Pancreas (tissue), 10 donors: ENCODE measurements at regions not wholly inside any gene's neighbourhood (a gene's known extent, or its start where the extent isn't known, plus 50 kb on each side); places are given as distances from the start of the nearest gene placed in this dataset.
A peak's percentile ranks its signal among the peaks of the same experiment; 100 is the strongest.

Experiments used
- ATAC-seq, 4 donors: fragments of 200-7000 bp; cut with Tn5 transposase; one replicate each; pipeline versions ENCODE4 v1.8.0 to v1.9.1; 2020; ENCODE audit warnings: mild to moderate bottlenecking in 4 of 4, moderate library complexity in 4 of 4
- DNase-seq, 6 donors: peaks; one replicate each; pipeline ENCODE4 v3.0.0-alpha.2; 2020
- FAIRE-seq: peaks from 2 replicates; lab custom pipeline; 2012; peaks lifted over from hg19 to GRCh38; lab: Jason Lieb, UNC
- H3K27ac ChIP-seq, 4 donors: fragments of 200-600 bp; sonication (generic); 1 replicate in 3 of 4; 2 replicates in 1 of 4; pipeline versions ENCODE4 v1.5.0 to v1.8.0; 2020
- H3K27me3 ChIP-seq, 4 donors: fragments of 200-600 bp; one replicate each; pipeline ENCODE4 v1.8.0; 2021
- H3K36me3 ChIP-seq, 3 donors: fragments of 200-600 bp; sonication (generic) in 1 of 3; one replicate each; pipeline versions ENCODE4 v1.5.0 to v1.8.0; 2020 to 2021
- H3K4me1 ChIP-seq, 3 donors: fragments of 200-600 bp; one replicate each; pipeline ENCODE4 v1.8.0; 2021
- H3K4me3 ChIP-seq, 4 donors: fragments of 200-600 bp; sonication (generic) in 2 of 4; one replicate each; pipeline versions ENCODE4 v1.5.0 to v1.8.0; 2020 to 2021
- H3K9me3 ChIP-seq, 4 donors: fragments of 200-600 bp; one replicate each; pipeline ENCODE4 v1.8.0; 2021
- WGBS, 2 donors: extraction: QIAGEN DNeasy Blood & Tissue Kit; methylation state at CpG; one replicate each; pipeline ENCODE4 v1.1.7; 2013; 5-methylcytosine and 5-hydroxymethylcytosine counted together
- intact Hi-C, 3 donors: fragments of 100-400 bp; cut with DNase I; formaldehyde crosslinking; loops; one replicate each; pipeline versions ENCODE4 v1.11.1 to v1.14.2; 2022
- TF ChIP-seq, protein P1 (sequence below), 4 donors: fragments of 200-600 bp; sonication (generic) in 3 of 4; IDR thresholded peaks; one replicate each; pipeline versions ENCODE4 v1.5.0 to v1.8.0; 2021; ENCODE audit warnings: antibody characterized with exemption in 4 of 4
- donor health status: healthy with polysubstance abuse.
- donor health status: DM: no; HTN: no; CAD: no; lungs with moderate emphysema.
- donor health status: DM: no; HTN: no; CAD: no.
- donor health status: control.
- donor health status: control.
- donor health status: Bipolar disorder and iron deficiency.
- donor health status: DM: yes; HTN: yes; CAD: no.
- donor health status: DM: no; HTN: no; CAD: no.
- donor health status: DM: no; HTN: no; CAD: no.
- donor health status: DM: yes; HTN: yes; CAD: no.

DNA sequence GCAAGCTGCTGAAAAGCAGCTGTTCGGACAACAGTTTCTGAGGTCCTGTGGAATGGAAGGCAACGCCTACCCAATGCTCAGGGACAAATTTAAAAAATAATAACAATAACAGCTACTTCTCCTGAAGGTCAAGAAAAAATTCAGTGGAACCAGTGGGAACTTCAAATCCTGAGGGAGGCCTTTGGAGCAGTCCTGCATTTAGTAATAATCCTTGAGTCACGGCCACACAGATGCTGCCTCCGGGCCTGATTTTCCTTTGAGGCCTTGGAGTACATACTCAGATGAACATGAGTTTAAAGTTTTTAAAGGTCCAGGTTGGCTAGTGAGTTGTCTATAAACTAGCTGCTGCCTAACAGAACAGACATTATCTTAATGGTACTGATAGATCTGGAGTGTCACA, 268.0 kb downstream of the MSRB3 start:
- TF ChIP-seq, protein P1, sequence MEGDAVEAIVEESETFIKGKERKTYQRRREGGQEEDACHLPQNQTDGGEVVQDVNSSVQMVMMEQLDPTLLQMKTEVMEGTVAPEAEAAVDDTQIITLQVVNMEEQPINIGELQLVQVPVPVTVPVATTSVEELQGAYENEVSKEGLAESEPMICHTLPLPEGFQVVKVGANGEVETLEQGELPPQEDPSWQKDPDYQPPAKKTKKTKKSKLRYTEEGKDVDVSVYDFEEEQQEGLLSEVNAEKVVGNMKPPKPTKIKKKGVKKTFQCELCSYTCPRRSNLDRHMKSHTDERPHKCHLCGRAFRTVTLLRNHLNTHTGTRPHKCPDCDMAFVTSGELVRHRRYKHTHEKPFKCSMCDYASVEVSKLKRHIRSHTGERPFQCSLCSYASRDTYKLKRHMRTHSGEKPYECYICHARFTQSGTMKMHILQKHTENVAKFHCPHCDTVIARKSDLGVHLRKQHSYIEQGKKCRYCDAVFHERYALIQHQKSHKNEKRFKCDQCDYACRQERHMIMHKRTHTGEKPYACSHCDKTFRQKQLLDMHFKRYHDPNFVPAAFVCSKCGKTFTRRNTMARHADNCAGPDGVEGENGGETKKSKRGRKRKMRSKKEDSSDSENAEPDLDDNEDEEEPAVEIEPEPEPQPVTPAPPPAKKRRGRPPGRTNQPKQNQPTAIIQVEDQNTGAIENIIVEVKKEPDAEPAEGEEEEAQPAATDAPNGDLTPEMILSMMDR (IDR thresholded peaks at IDR 0.05), result no peak
- no peaks in the 10 kb centered on the region for H3K36me3 ChIP-seq
- DNase-seq (no peak), FAIRE-seq (no peak), ATAC-seq (no peak)
- H3K27ac ChIP-seq, result no peak overlapping the region
- no peak overlapping the region for H3K4me3 ChIP-seq
- H3K4me1 ChIP-seq, result no peaks in the 10 kb centered on the region
- H3K27me3 ChIP-seq, result no peaks in the 10 kb centered on the region
- intact Hi-C loops, result no loop called here
- 80 to 85% methylated on average over 4 of the region's 4 CpGs for WGBS, 2 donors
- no peaks in the 10 kb centered on the region for H3K9me3 ChIP-seq

DNA sequence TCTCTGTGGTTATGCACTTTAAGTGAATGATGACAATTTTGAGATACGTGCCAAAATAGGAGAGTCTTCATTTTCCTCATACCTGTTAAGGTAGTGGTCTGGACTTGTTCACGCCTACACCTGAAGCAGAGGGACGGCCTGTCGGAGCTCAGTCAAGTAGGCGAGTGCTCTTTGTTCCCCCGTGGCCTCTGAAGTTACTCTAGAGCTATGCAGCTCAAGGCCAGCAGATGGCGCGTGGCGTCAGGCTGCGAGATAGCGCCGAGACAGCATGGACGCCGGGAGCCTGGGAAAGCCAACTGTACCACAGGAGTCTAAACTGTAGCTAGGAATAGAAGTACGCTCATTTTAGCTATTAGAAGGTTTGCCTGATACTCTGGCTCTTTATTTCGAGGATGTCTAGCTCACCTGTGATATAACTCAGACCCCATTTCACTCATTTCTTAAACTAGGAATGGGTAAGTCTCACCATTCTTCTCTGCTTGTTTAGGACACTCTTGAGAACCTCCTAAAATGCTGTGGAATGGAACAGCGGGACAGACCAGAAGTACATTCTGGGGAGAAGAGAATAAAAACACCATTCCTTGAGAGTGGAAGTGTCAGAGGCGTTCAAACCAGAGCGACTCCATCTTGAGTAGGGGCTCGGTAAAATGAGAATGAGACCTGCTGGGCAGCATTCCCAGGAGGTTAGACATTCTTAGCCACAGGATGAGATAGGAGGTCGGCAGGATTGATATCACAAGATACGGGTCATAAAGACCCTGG, 267.4 kb upstream of the HMGA2 start:
- Histone ChIP-seq H3K36me3 (no peaks in the 10 kb centered on the region), H3K27me3 (no peaks in the 10 kb centered on the region), H3K27ac (no peak overlapping the region), H3K9me3 (no peaks in the 10 kb centered on the region), H3K4me1 (no peaks in the 10 kb centered on the region), H3K4me3 (no peak overlapping the region)
- intact Hi-C loops, result no loop called here
- peak; percentile 54 to 92 (median 81) for DNase-seq
- peak; percentile 97 to 100 (median 100) for ATAC-seq
- no peak for FAIRE-seq
- 17 to 20% methylated on average over 22 of the region's 22 CpGs for WGBS, 2 donors
- TF ChIP-seq, protein P1 (IDR thresholded peaks at IDR 0.05), result peak; percentile 80 to 85 (median 83)

DNA sequence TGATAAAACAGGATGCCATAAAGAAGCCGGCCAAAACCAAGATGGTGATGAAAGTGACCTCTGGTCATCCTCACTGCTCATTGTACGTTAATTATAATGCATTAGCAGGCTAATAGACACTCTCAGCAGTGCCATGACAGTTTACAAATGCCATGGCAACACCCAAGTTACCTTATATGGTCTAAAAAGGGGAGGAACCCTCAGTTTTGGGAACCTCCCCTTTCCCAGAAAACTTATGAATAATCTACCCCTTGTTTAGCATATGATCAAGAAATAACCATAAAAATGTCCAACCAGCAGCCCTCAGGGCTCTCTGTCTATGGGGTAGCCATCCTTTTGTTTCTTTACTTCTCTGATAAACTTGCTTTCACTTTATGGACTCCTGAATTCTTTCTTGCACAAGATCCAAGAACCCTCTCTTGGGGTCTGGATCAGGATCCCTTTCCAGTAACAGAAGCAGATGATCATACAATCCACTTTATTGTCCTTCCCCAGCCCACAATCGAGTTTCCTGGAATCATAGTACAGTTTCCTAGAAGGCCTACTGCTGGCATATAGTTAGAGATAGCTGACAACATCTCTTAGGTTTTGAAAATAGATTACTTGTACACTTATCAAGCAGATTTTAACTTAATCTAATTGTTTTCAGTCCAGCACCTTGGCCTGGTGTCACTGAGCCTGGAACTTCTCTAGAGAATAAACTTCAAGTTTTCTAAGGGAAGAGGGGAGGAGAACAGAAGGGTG, 266.7 kb upstream of the HMGA2 start:
- Histone ChIP-seq H3K4me3 (no peak overlapping the region), H3K9me3 (no peaks in the 10 kb centered on the region), H3K27ac (no peak overlapping the region), H3K27me3 (peaks cover 0 to 2% (median 0%) of the 10 kb centered on the region in 4 donors), H3K36me3 (no peaks in the 10 kb centered on the region), H3K4me1 (no peaks in the 10 kb centered on the region)
- intact Hi-C loops, result no loop called here
- DNase-seq (no peak), FAIRE-seq (no peak), ATAC-seq (no peak)
- 60% methylated on average over 3 of the region's 3 CpGs for WGBS, 2 donors
- TF ChIP-seq, protein P1 (IDR thresholded peaks at IDR 0.05), result no peak

DNA sequence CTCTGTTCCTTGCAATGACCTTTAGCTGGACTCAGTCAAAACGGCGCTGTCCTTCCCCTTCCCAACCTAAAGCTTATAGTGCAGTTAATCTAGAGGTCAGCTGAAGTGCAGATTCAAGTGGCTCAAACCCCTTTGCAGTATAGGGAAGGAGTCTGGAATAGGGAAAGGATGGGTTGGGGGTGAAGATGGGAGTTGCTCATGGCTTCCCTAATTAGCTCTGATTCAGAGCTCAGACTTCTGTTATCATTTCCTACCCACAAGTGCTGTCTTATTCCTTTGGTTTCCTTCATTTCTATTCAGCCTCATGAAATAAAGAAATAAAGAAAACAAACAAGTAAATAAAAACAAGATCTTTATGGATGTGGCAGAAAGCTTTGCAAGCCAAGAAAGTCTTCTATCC, 264.0 kb upstream of the HMGA2 start:
- intact Hi-C loops, result no loop called here
- TF ChIP-seq, protein P1 (IDR thresholded peaks at IDR 0.05), result no peak
- no peaks in the 10 kb centered on the region for H3K9me3 ChIP-seq
- ATAC-seq, result no peak
- no peak for FAIRE-seq
- peaks cover 0 to 2% (median 0%) of the 10 kb centered on the region in 4 donors for H3K27me3 ChIP-seq
- H3K36me3 ChIP-seq, result no peaks in the 10 kb centered on the region
- no peak overlapping the region for H3K27ac ChIP-seq
- H3K4me1 ChIP-seq, result no peaks in the 10 kb centered on the region
- no peak for DNase-seq
- no peak overlapping the region for H3K4me3 ChIP-seq
- WGBS, 2 donors, result 60 to 85% methylated on average over 2 of the region's 2 CpGs
